SK-N-MC (cell line): ENCODE measurements at regions not wholly inside any gene's neighbourhood (a gene's known extent, or its start where the extent isn't known, plus 50 kb on each side); places are given as distances from the start of the nearest gene placed in this dataset.

ENCODE experiments used
- DNase-seq: peaks from one replicate; pipeline ENCODE4 v3.0.0-alpha.2; 2011; ENCODE audit warnings: low read depth, low spot score
- H3K27ac ChIP-seq: fragments of 200-600 bp; sonication (generic); 2 replicates; pipeline ENCODE4 v1.5.1; 2016; ENCODE audit warnings: mixed run types
- H3K36me3 ChIP-seq: fragments of 200-600 bp; sonication (generic); 2 replicates; pipeline ENCODE4 v1.6.1; 2017; ENCODE audit warnings: antibody characterized with exemption, low read length, mixed read lengths; ENCODE audit not compliant: insufficient read depth
- H3K4me3 ChIP-seq: fragments of 200-600 bp; sonication (generic); 2 replicates; pipeline ENCODE4 v1.5.1; 2016
- H3K9ac ChIP-seq: fragments of 200-600 bp; sonication (generic); 2 replicates; pipeline ENCODE4 v1.8.0; 2017; ENCODE audit warnings: mixed run types, mixed read lengths; ENCODE audit not compliant: insufficient read length
- H3K9me3 ChIP-seq: fragments of 200-600 bp; sonication (generic); 2 replicates; pipeline ENCODE4 v1.6.1; 2017; ENCODE audit warnings: low read depth, mild to moderate bottlenecking, antibody characterized with exemption, low read length, moderate library complexity, mixed read lengths
- EZH2 ChIP-seq: fragments of 200-600 bp; sonication (generic); IDR thresholded peaks from one replicate; pipeline ENCODE4 v1.6.1; 2017; ENCODE audit warnings: antibody characterized with exemption
- FOXP2 ChIP-seq: optimal IDR thresholded peaks from 2 replicates; pipeline ENCODE3; 2011; ENCODE audit warnings: mild to moderate bottlenecking, moderate library complexity; ENCODE audit not compliant: insufficient read depth; ENCODE audit errors: extremely low read length, control extremely low read depth
- POLR2AphosphoS5 ChIP-seq: IDR thresholded peaks from 2 replicates; pipeline ENCODE4 v1.6.1; 2012; ENCODE audit warnings: mild to moderate bottlenecking, low read depth, low read length, borderline replicate concordance

- TF ChIP-seq FOXP2 (no peak), POLR2AphosphoS5 (no peak), EZH2 (no peak)
These were observed 252.2 kb upstream of the RAB6C start for GRCh38 chr2:129727286-129727685.

GRCh38 chr2:129728035-129728972, 251.2 kb upstream of the RAB6C start:
- no peak overlapping the region for H3K27ac ChIP-seq
- no peak overlapping the region for H3K9ac ChIP-seq
- H3K36me3 ChIP-seq, result no peaks in the 10 kb centered on the region
- TF ChIP-seq EZH2 (no peak), FOXP2 (no peak), POLR2AphosphoS5 (no peak)
- no peak overlapping the region for H3K4me3 ChIP-seq
- no peak for DNase-seq
- no peaks in the 10 kb centered on the region for H3K9me3 ChIP-seq

More at GRCh38 chr2:129727286-129727685, 252.2 kb upstream of the RAB6C start:
- DNase-seq, result no peak
- H3K27ac ChIP-seq, result no peak overlapping the region
- no peak overlapping the region for H3K9ac ChIP-seq
- no peaks in the 10 kb centered on the region for H3K9me3 ChIP-seq
- no peaks in the 10 kb centered on the region for H3K36me3 ChIP-seq
- no peak overlapping the region for H3K4me3 ChIP-seq

- no peak for TF ChIP-seq EZH2
- no peak for TF ChIP-seq FOXP2
- TF ChIP-seq POLR2AphosphoS5, result no peak
- Histone ChIP-seq H3K36me3 (no peaks in the 10 kb centered on the region), H3K4me3 (no peak overlapping the region), H3K9ac (no peak overlapping the region), H3K9me3 (no peaks in the 10 kb centered on the region), H3K27ac (no peak overlapping the region)
- DNase-seq, result no peak
These were observed 250.5 kb upstream of the RAB6C start for GRCh38 chr2:129729011-129729410.

GRCh38 chr2:129729646-129730045, 249.8 kb upstream of the RAB6C start:
- H3K9me3 ChIP-seq, result no peaks in the 10 kb centered on the region
- no peak overlapping the region for H3K4me3 ChIP-seq
- no peak overlapping the region for H3K9ac ChIP-seq
- H3K36me3 ChIP-seq, result no peaks in the 10 kb centered on the region
- no peak overlapping the region for H3K27ac ChIP-seq
- no peak for DNase-seq
- TF ChIP-seq POLR2AphosphoS5 (no peak), FOXP2 (no peak), EZH2 (no peak)

- H3K9me3 ChIP-seq, result no peaks in the 10 kb centered on the region
- no peak overlapping the region for H3K27ac ChIP-seq
- TF ChIP-seq POLR2AphosphoS5, result no peak
- no peak for TF ChIP-seq FOXP2
- TF ChIP-seq EZH2, result no peak
- no peak for DNase-seq
- no peak overlapping the region for H3K4me3 ChIP-seq
- H3K9ac ChIP-seq, result no peak overlapping the region
- H3K36me3 ChIP-seq, result no peaks in the 10 kb centered on the region
These were observed 248.5 kb upstream of the RAB6C start for GRCh38 chr2:129730979-129731378.

- no peak for TF ChIP-seq FOXP2
- no peak for TF ChIP-seq POLR2AphosphoS5
- no peak for TF ChIP-seq EZH2
- H3K4me3 ChIP-seq, result no peak overlapping the region
These were observed 247.4 kb upstream of the RAB6C start for GRCh38 chr2:129731907-129732629.

GRCh38 chr2:129732630-129733026, 246.8 kb upstream of the RAB6C start:
- Histone ChIP-seq H3K9me3 (no peaks in the 10 kb centered on the region), H3K27ac (no peak overlapping the region), H3K4me3 (no peak overlapping the region), H3K36me3 (no peaks in the 10 kb centered on the region), H3K9ac (no peak overlapping the region)
- no peak for DNase-seq
- TF ChIP-seq FOXP2, result no peak
- TF ChIP-seq POLR2AphosphoS5, result no peak
- no peak for TF ChIP-seq EZH2

More at GRCh38 chr2:129731907-129732629, 247.4 kb upstream of the RAB6C start:
- no peaks in the 10 kb centered on the region for H3K9me3 ChIP-seq
- no peak overlapping the region for H3K9ac ChIP-seq
- no peaks in the 10 kb centered on the region for H3K36me3 ChIP-seq
- no peak for DNase-seq
- no peak overlapping the region for H3K27ac ChIP-seq

- H3K9me3 ChIP-seq, result no peaks in the 10 kb centered on the region
- DNase-seq, result no peak
- no peak overlapping the region for H3K27ac ChIP-seq
- no peak overlapping the region for H3K9ac ChIP-seq
- TF ChIP-seq FOXP2 (no peak), POLR2AphosphoS5 (no peak), EZH2 (no peak)
- H3K4me3 ChIP-seq, result no peak overlapping the region
- H3K36me3 ChIP-seq, result no peaks in the 10 kb centered on the region
These were observed 246.4 kb upstream of the RAB6C start for GRCh38 chr2:129733041-129733440.

- no peak overlapping the region for H3K4me3 ChIP-seq
- no peak for TF ChIP-seq EZH2
- no peak for TF ChIP-seq POLR2AphosphoS5
- TF ChIP-seq FOXP2, result no peak
- H3K27ac ChIP-seq, result no peak overlapping the region
- H3K9ac ChIP-seq, result no peak overlapping the region
- no peak for DNase-seq
- H3K36me3 ChIP-seq, result no peaks in the 10 kb centered on the region
- no peaks in the 10 kb centered on the region for H3K9me3 ChIP-seq
These were observed 245.9 kb upstream of the RAB6C start for GRCh38 chr2:129733579-129733978.
